ENCODE measurements at regions not wholly inside any gene's neighbourhood (a gene's known extent, or its start where the extent isn't known, plus 50 kb on each side); places are given as distances from the start of the nearest gene placed in this dataset.

DNA sequence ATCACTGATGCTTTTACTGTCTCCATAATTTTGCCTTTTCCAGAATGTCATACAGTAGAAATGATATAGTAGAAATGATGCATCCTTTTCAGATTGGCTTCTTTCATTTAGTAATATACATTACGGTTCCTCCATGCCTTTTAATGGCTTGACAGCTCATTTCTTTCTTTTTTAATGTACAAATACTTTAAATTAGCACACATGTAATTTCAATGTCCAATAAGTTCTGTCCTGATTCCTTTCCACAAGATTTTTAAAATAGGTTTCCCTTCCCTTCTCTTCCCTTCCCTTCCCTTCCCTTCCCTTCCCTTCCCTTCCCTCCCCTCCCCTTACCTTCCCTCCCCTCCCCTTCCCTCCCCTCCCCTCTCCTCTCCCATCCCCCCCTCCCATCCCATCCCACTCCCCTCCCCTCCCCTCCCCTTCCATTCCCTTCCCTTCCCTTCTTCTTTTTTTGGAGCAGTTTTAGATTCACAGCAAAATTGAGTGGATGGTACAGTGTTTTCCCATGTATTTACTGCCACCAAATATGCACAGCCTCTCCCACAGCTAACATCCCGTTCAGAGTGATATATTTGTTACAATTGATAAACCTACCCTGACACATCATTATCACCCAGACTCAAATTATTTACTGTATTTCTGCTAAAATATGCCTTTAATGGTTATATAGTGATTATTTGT is 398.8 kb downstream of the RNF144B start:
- TF ChIP-seq POLR2A (IDR thresholded peaks at IDR 0.05) (no peak), CTCF (IDR thresholded peaks at IDR 0.05) (no peak)

Measured in upper lobe of left lung (tissue), 4 donors.